Loucy (cell line): ENCODE measurements at regions not wholly inside any gene's neighbourhood (a gene's known extent, or its start where the extent isn't known, plus 50 kb on each side); places are given as distances from the start of the nearest gene placed in this dataset.

ENCODE experiments used
- H2AFZ ChIP-seq: fragments of 200-600 bp; sonication (generic); 2 replicates; pipeline ENCODE4 v1.6.0; 2016; ENCODE audit warnings: antibody characterized with exemption, mild to moderate bottlenecking, low read length, moderate library complexity
- H3F3A ChIP-seq: fragments of 200-600 bp; 2 replicates; pipeline ENCODE4 v1.6.0; 2016; ENCODE audit warnings: antibody characterized with exemption, low read depth, mild to moderate bottlenecking
- H3K27me3 ChIP-seq: fragments of 200-600 bp; sonication (generic); 2 replicates; pipeline ENCODE4 v1.6.1; 2014; ENCODE audit warnings: low read length, mild to moderate bottlenecking; ENCODE audit not compliant: insufficient read depth, poor library complexity, severe bottlenecking
- H3K36me3 ChIP-seq: fragments of 200-600 bp; sonication (generic); 2 replicates; pipeline ENCODE4 v1.6.1; 2016; ENCODE audit warnings: low read length; ENCODE audit not compliant: insufficient read depth
- H3K4me1 ChIP-seq: fragments of 200-600 bp; sonication (generic); 2 replicates; pipeline ENCODE4 v1.5.1; 2014; ENCODE audit warnings: low read length, mild to moderate bottlenecking; ENCODE audit not compliant: insufficient read depth, poor library complexity, severe bottlenecking
- H3K4me2 ChIP-seq: fragments of 200-600 bp; sonication (generic); 2 replicates; pipeline ENCODE4 v1.6.0; 2014; ENCODE audit warnings: antibody characterized with exemption, low read length, low read depth, mild to moderate bottlenecking; ENCODE audit not compliant: poor library complexity, severe bottlenecking
- H3K4me3 ChIP-seq: fragments of 200-600 bp; sonication (generic); 2 replicates; pipeline ENCODE4 v1.5.1; 2014; ENCODE audit warnings: low read length, mild to moderate bottlenecking, mixed read lengths; ENCODE audit not compliant: poor library complexity, severe bottlenecking
- H3K79me2 ChIP-seq: fragments of 200-600 bp; sonication (generic); 2 replicates; pipeline ENCODE4 v1.6.1; 2014; ENCODE audit warnings: low read length; ENCODE audit not compliant: insufficient read depth
- H3K9ac ChIP-seq: fragments of 200-600 bp; sonication (generic); 2 replicates; pipeline ENCODE4 v1.6.0; 2014; ENCODE audit warnings: mild to moderate bottlenecking, low read depth, low read length, moderate library complexity; ENCODE audit not compliant: poor library complexity, severe bottlenecking
- H3K9me2 ChIP-seq: fragments of 200-600 bp; sonication (generic); replicated peaks from 2 replicates; pipeline ENCODE4 v1.6.1; 2016; ENCODE audit warnings: low read depth, low read length, mixed read lengths
- H3K9me3 ChIP-seq: fragments of 200-600 bp; sonication (generic); 2 replicates; pipeline ENCODE4 v1.6.1; 2014; ENCODE audit warnings: mild to moderate bottlenecking, antibody characterized with exemption, low read length, low read depth; ENCODE audit not compliant: insufficient read depth
- H4K20me1 ChIP-seq: fragments of 200-600 bp; sonication (generic); 2 replicates; pipeline ENCODE4 v1.6.0; 2014; ENCODE audit warnings: antibody characterized with exemption, low read length, mild to moderate bottlenecking; ENCODE audit not compliant: insufficient read depth, poor library complexity, severe bottlenecking
- CTCF ChIP-seq: fragments of 200-600 bp; sonication (generic); conservative IDR thresholded peaks from 2 replicates; pipeline ENCODE4 v1.5.1; 2014; ENCODE audit warnings: mild to moderate bottlenecking, antibody characterized with exemption, low read length
- EZH2phosphoT487 ChIP-seq: fragments of 200-600 bp; IDR thresholded peaks from 2 replicates; pipeline ENCODE4 v1.6.1; 2018; ENCODE audit warnings: antibody characterized with exemption, mild to moderate bottlenecking, moderate library complexity, borderline replicate concordance

DNA sequence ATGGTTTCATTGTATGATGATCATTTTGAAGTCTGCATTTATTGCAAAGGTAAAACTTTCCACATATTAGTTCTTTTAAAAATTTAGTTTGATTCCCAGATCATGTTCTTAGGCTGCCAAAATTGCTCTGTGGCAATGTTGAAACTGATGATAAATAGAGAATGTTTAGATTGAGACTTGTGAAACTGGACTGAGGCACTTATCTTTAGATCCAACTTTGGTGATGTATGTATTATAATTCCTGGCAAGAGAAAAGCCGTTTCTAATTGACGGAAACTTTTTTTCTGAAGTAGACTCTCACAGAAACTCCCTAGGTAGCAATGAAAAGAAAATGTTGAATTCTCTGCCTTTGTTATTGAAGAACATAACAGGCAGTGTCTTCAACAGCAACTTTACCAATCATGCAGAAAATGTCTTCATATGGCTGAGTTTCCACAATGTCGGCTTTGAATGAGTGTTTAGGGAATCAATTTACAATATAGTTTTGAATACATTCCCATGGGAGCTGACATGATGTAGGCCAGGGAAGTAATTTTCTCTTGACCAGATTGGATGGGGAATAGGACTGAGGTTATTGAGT is 456.2 kb downstream of the CD109 start:
- Histone ChIP-seq H3K36me3 (no peaks in the 10 kb centered on the region), H3K4me1 (no peaks in the 10 kb centered on the region), H3K9me2 (no peaks in the 10 kb centered on the region), H3K9me3 (no peaks in the 10 kb centered on the region), H3F3A (no peaks in the 10 kb centered on the region), H3K4me3 (no peak overlapping the region), H3K9ac (no peak overlapping the region), H3K4me2 (no peak overlapping the region), H3K27me3 (no peaks in the 10 kb centered on the region), H4K20me1 (no peaks in the 10 kb centered on the region), H3K79me2 (no peaks in the 10 kb centered on the region), H2AFZ (no peak overlapping the region)
- TF ChIP-seq EZH2phosphoT487 (no peak), CTCF (no peak)

- Histone ChIP-seq H4K20me1 (no peaks in the 10 kb centered on the region), H3K4me1 (no peaks in the 10 kb centered on the region), H3K9me3 (no peaks in the 10 kb centered on the region), H3K9ac (no peak overlapping the region), H2AFZ (no peak overlapping the region), H3K79me2 (no peaks in the 10 kb centered on the region), H3K36me3 (no peaks in the 10 kb centered on the region), H3K9me2 (no peaks in the 10 kb centered on the region), H3F3A (no peaks in the 10 kb centered on the region), H3K4me2 (no peak overlapping the region), H3K27me3 (no peaks in the 10 kb centered on the region), H3K4me3 (no peak overlapping the region)
- TF ChIP-seq CTCF, result no peak
- no peak for TF ChIP-seq EZH2phosphoT487
Observed at GRCh38 chr6:74145931-74146330, 449.9 kb downstream of the CD109 start.

GRCh38 chr6:74137911-74138310 is 441.9 kb downstream of the CD109 start:
- Histone ChIP-seq H3K79me2 (no peaks in the 10 kb centered on the region), H3K4me2 (no peak overlapping the region), H4K20me1 (no peaks in the 10 kb centered on the region), H3F3A (no peaks in the 10 kb centered on the region), H3K9ac (no peak overlapping the region), H3K4me1 (no peaks in the 10 kb centered on the region), H3K9me2 (no peaks in the 10 kb centered on the region), H2AFZ (no peak overlapping the region), H3K9me3 (no peaks in the 10 kb centered on the region), H3K36me3 (no peaks in the 10 kb centered on the region), H3K4me3 (no peak overlapping the region), H3K27me3 (no peaks in the 10 kb centered on the region)
- TF ChIP-seq CTCF (no peak), EZH2phosphoT487 (no peak)
